Esophagus squamous epithelium (tissue), 4 donors: ENCODE measurements at regions not wholly inside any gene's neighbourhood (a gene's known extent, or its start where the extent isn't known, plus 50 kb on each side); places are given as distances from the start of the nearest gene placed in this dataset.

Experiments
- CTCF ChIP-seq, 6 experiments: fragments of 450-650 bp in 4 of 6; fragments of 200-600 bp in 2 of 6; sonication (generic) in 2 of 6; IDR thresholded peaks; one replicate each; pipeline ENCODE4 v1.5.1; 2016 to 2019; ENCODE audit warnings: antibody characterized with exemption in 6 of 6, mild to moderate bottlenecking in 4 of 6, moderate library complexity in 4 of 6
- POLR2A ChIP-seq, 4 donors: fragments of 450-650 bp; IDR thresholded peaks; one replicate each; pipeline ENCODE4 v1.6.1; 2017; ENCODE audit warnings: antibody characterized with exemption in 4 of 4, mild to moderate bottlenecking in 4 of 4, moderate library complexity in 3 of 4

GRCh38 chr21:16913010-16913409, 599.8 kb upstream of the CXADR start:
- TF ChIP-seq CTCF (IDR thresholded peaks at IDR 0.05), result peak in 1 of 6 experiments; percentile 37
- no peak for TF ChIP-seq POLR2A (IDR thresholded peaks at IDR 0.05)
